Vagina (tissue), 2 donors: ENCODE measurements at regions not wholly inside any gene's neighbourhood (a gene's known extent, or its start where the extent isn't known, plus 50 kb on each side); places are given as distances from the start of the nearest gene placed in this dataset.

ENCODE experiments used
- CTCF ChIP-seq, 3 experiments: fragments of 450-650 bp in 2 of 3; fragments of 200-600 bp in 1 of 3; sonication (generic) in 1 of 3; IDR thresholded peaks; one replicate each; pipeline ENCODE4 v1.5.1; 2017 to 2019; ENCODE audit warnings: antibody characterized with exemption in 3 of 3, mild to moderate bottlenecking in 2 of 3, moderate library complexity in 2 of 3
- POLR2A ChIP-seq, 2 donors: fragments of 450-650 bp; IDR thresholded peaks; one replicate each; pipeline ENCODE4 v1.6.1; 2017; ENCODE audit warnings: antibody characterized with exemption in 2 of 2, mild to moderate bottlenecking in 2 of 2, moderate library complexity in 2 of 2
- POLR2AphosphoS5 ChIP-seq, 2 donors: sonication (generic); formaldehyde crosslinking; IDR thresholded peaks; one replicate each; pipeline ENCODE4 v1.9.0; 2017; ENCODE audit warnings: antibody characterized with exemption in 2 of 2, mild to moderate bottlenecking in 2 of 2, low read depth in 1 of 2; ENCODE audit not compliant: insufficient read depth in 1 of 2

DNA sequence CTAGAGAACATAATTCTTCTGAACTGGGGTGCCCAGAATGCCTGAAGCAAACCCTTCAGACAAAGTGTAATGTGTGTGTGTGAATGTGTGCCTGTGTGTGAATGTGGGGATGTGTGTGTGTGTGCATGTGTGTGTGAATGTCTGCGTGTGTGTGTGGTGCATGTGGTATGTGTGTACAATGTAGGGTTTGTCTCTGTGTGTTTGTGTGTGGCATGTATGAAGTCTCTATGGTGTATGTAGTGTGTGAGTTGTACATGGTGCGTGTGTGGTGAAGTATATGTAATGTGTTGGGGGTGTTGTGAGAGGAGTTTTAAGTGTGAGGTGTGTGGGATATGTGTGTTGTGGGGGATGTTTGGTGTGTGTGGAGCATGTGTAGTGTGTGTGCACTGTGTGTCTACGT is 129.3 kb upstream of the SOX11 start:
- TF ChIP-seq CTCF (IDR thresholded peaks at IDR 0.05), result no peak
- TF ChIP-seq POLR2A (IDR thresholded peaks at IDR 0.05), result no peak
- no peak for TF ChIP-seq POLR2AphosphoS5 (IDR thresholded peaks at IDR 0.05; ENCODE audit: insufficient read depth in 1 of 2, low read depth in 1 of 2)
